Hepatocyte (in vitro differentiated cells): ENCODE measurements at regions not wholly inside any gene's neighbourhood (a gene's known extent, or its start where the extent isn't known, plus 50 kb on each side); places are given as distances from the start of the nearest gene placed in this dataset.

Source experiments
- CTCF ChIP-seq: fragments of 200-600 bp; sonication (generic); IDR thresholded peaks from 2 replicates; pipeline ENCODE4 v1.5.1; 2016; ENCODE audit warnings: antibody characterized with exemption, mild to moderate bottlenecking; ENCODE audit not compliant: poor library complexity
- EZH2 ChIP-seq: fragments of 200-600 bp; sonication (generic); IDR thresholded peaks from 2 replicates; pipeline ENCODE4 v1.6.1; 2016; ENCODE audit warnings: antibody characterized with exemption, mild to moderate bottlenecking, borderline replicate concordance

- TF ChIP-seq CTCF = no peak
- TF ChIP-seq EZH2 = no peak
These were observed 291.1 kb downstream of the QDPR start for GRCh38 chr4:17220816-17221215.
